ENCODE measurements at regions not wholly inside any gene's neighbourhood (a gene's known extent, or its start where the extent isn't known, plus 50 kb on each side); places are given as distances from the start of the nearest gene placed in this dataset.

GRCh38 chrX:122552286-122552800 lies 631.7 kb upstream of the GRIA3 start:
- intact Hi-C loops (cut with DNase I; ENCODE audit: low total_unique reads), result no loop called here
- no peaks in the 10 kb centered on the region for H3K36me3 ChIP-seq
- no peak overlapping the region for H3K27ac ChIP-seq
- no peak for TF ChIP-seq POLR2A (IDR thresholded peaks at IDR 0.05)
- TF ChIP-seq CTCF (IDR thresholded peaks at IDR 0.05), result no peak
- no peak overlapping the region for H3K4me3 ChIP-seq
- H3K4me1 ChIP-seq, result no peaks in the 10 kb centered on the region
- DNase-seq, result no peak
- no peaks in the 10 kb centered on the region for H3K9me3 ChIP-seq
- no peaks in the 10 kb centered on the region for H3K27me3 ChIP-seq

GRCh38 chrX:122555925-122556324 lies 628.2 kb upstream of the GRIA3 start:
- TF ChIP-seq POLR2A (IDR thresholded peaks at IDR 0.05) (no peak), CTCF (IDR thresholded peaks at IDR 0.05) (no peak)
- Histone ChIP-seq H3K9me3 (no peaks in the 10 kb centered on the region), H3K27ac (no peak overlapping the region), H3K27me3 (no peaks in the 10 kb centered on the region), H3K36me3 (no peaks in the 10 kb centered on the region), H3K4me1 (no peaks in the 10 kb centered on the region), H3K4me3 (no peak overlapping the region)
- intact Hi-C loops (cut with DNase I; ENCODE audit: low total_unique reads), result no loop called here
- DNase-seq, result no peak

- no peaks in the 10 kb centered on the region for H3K4me1 ChIP-seq
- H3K27me3 ChIP-seq, result no peaks in the 10 kb centered on the region
- H3K9me3 ChIP-seq, result no peaks in the 10 kb centered on the region
- H3K27ac ChIP-seq, result no peak overlapping the region
- no peak for DNase-seq
- intact Hi-C loops (cut with DNase I; ENCODE audit: low total_unique reads), result no loop called here
- H3K4me3 ChIP-seq, result no peak overlapping the region
- TF ChIP-seq POLR2A (IDR thresholded peaks at IDR 0.05) (no peak), CTCF (IDR thresholded peaks at IDR 0.05) (no peak)
- no peaks in the 10 kb centered on the region for H3K36me3 ChIP-seq
Measured at GRCh38 chrX:122565952-122566351, 618.1 kb upstream of the GRIA3 start.

GRCh38 chrX:122566401-122566800 lies 617.7 kb upstream of the GRIA3 start:
- TF ChIP-seq CTCF (IDR thresholded peaks at IDR 0.05) (no peak), POLR2A (IDR thresholded peaks at IDR 0.05) (no peak)
- no peaks in the 10 kb centered on the region for H3K27me3 ChIP-seq
- H3K4me3 ChIP-seq, result no peak overlapping the region
- H3K27ac ChIP-seq, result no peak overlapping the region
- H3K9me3 ChIP-seq, result no peaks in the 10 kb centered on the region
- H3K36me3 ChIP-seq, result no peaks in the 10 kb centered on the region
- no peak for DNase-seq
- no peaks in the 10 kb centered on the region for H3K4me1 ChIP-seq
- intact Hi-C loops (cut with DNase I; ENCODE audit: low total_unique reads), result no loop called here

GRCh38 chrX:122567911-122568310 lies 616.2 kb upstream of the GRIA3 start:
- no peaks in the 10 kb centered on the region for H3K9me3 ChIP-seq
- intact Hi-C loops (cut with DNase I; ENCODE audit: low total_unique reads), result no loop called here
- no peak for DNase-seq
- no peak overlapping the region for H3K4me3 ChIP-seq
- no peaks in the 10 kb centered on the region for H3K4me1 ChIP-seq
- H3K36me3 ChIP-seq, result no peaks in the 10 kb centered on the region
- TF ChIP-seq POLR2A (IDR thresholded peaks at IDR 0.05) (no peak), CTCF (IDR thresholded peaks at IDR 0.05) (no peak)
- no peaks in the 10 kb centered on the region for H3K27me3 ChIP-seq
- no peak overlapping the region for H3K27ac ChIP-seq
